HG03280 (cell line): ENCODE measurements at regions not wholly inside any gene's neighbourhood (a gene's known extent, or its start where the extent isn't known, plus 50 kb on each side); places are given as distances from the start of the nearest gene placed in this dataset.
"Not testable (repeated sequence)": the region's sequence is repeated elsewhere in the genome, so short reads cannot be mapped to it uniquely, and the experiment has no call there.

Experiments used
- ATAC-seq: cut with Tn5 transposase; IDR thresholded peaks from one replicate; pipeline ENCODE4 v1.9.1; 2021; ENCODE audit warnings: mild to moderate bottlenecking, moderate library complexity; ENCODE audit not compliant: unreplicated experiment

GRCh38 chr21:28607545-28607944 is 385.1 kb downstream of the LTN1 start:
- no peak for ATAC-seq

- peak; percentile 97 for ATAC-seq
Observed at GRCh38 chr21:28604946-28605537, 387.6 kb downstream of the LTN1 start.

GRCh38 chr21:28602546-28602945 is 390.1 kb downstream of the LTN1 start:
- ATAC-seq: no peak

- ATAC-seq: no peak
Observed at GRCh38 chr21:28598214-28598613, 394.5 kb downstream of the LTN1 start.

- ATAC-seq: no peak
Observed at GRCh38 chr21:28592205-28592865, 400.3 kb downstream of the LTN1 start.

GRCh38 chr21:28590676-28591075 is 402.0 kb downstream of the LTN1 start:
- no peak for ATAC-seq

- no peak for ATAC-seq
Observed at GRCh38 chr21:28590026-28590425, 402.7 kb downstream of the LTN1 start.

GRCh38 chr21:28588997-28589396 is 403.7 kb downstream of the LTN1 start:
- no peak for ATAC-seq

GRCh38 chr21:28587748-28588147 is 404.9 kb downstream of the LTN1 start:
- ATAC-seq: no peak

- no peak for ATAC-seq
Observed at GRCh38 chr21:28581976-28582375, 410.7 kb downstream of the LTN1 start.

- ATAC-seq: not testable (repeated sequence)
Observed at GRCh38 chr21:28581311-28581731, 411.4 kb downstream of the LTN1 start.

- ATAC-seq: no peak
Observed at GRCh38 chr21:28580585-28580984, 412.1 kb downstream of the LTN1 start.

- no peak for ATAC-seq
Observed at GRCh38 chr21:28579986-28580550, 412.6 kb downstream of the LTN1 start.

- ATAC-seq: no peak
Observed at GRCh38 chr21:28568692-28569091, 424.0 kb downstream of the LTN1 start.

- not testable (repeated sequence) for ATAC-seq
Observed at GRCh38 chr21:28563933-28564332, 428.7 kb downstream of the LTN1 start.

- ATAC-seq: no peak
Observed at GRCh38 chr21:28561772-28562171, 430.9 kb downstream of the LTN1 start.

- no peak for ATAC-seq
Observed at GRCh38 chr21:28554660-28555475, 437.8 kb downstream of the LTN1 start.

GRCh38 chr21:28550057-28550825 is 442.4 kb downstream of the LTN1 start:
- ATAC-seq: no peak

GRCh38 chr21:28548291-28548690 is 444.4 kb downstream of the LTN1 start:
- ATAC-seq: no peak

- no peak for ATAC-seq
Observed at GRCh38 chr21:28547766-28548165, 444.9 kb downstream of the LTN1 start.

- no peak for ATAC-seq
Observed at GRCh38 chr21:28543975-28544374, 448.7 kb downstream of the LTN1 start.
